Upper lobe of left lung (tissue), 4 donors: ENCODE measurements at regions not wholly inside any gene's neighbourhood (a gene's known extent, or its start where the extent isn't known, plus 50 kb on each side); places are given as distances from the start of the nearest gene placed in this dataset.

Experiments used
- CTCF ChIP-seq, 6 experiments: fragments of 450-650 bp in 4 of 6; fragments of 200-600 bp in 2 of 6; sonication (generic) in 2 of 6; IDR thresholded peaks; one replicate each; pipeline ENCODE4 v1.5.1; 2016 to 2019; ENCODE audit warnings: antibody characterized with exemption in 6 of 6
- EP300 ChIP-seq, 4 donors: sonication (generic); formaldehyde crosslinking; IDR thresholded peaks; one replicate each; pipeline ENCODE4 v1.5.1; 2017; ENCODE audit warnings: antibody characterized with exemption in 4 of 4, control low read depth in 2 of 4
- POLR2A ChIP-seq, 4 donors: fragments of 450-650 bp; IDR thresholded peaks; one replicate each; pipeline ENCODE4 v1.5.1; 2016 to 2017; ENCODE audit warnings: antibody characterized with exemption in 4 of 4, mild to moderate bottlenecking in 2 of 4
- POLR2AphosphoS5 ChIP-seq, 2 donors: sonication (generic); formaldehyde crosslinking; IDR thresholded peaks; one replicate each; pipeline ENCODE4 v1.5.1; 2017; ENCODE audit warnings: antibody characterized with exemption in 2 of 2

GRCh38 chr17:65477600-65477999 is 83.8 kb downstream of the AXIN2 start:
- TF ChIP-seq CTCF (IDR thresholded peaks at IDR 0.05) (no peak), POLR2A (IDR thresholded peaks at IDR 0.05) (no peak), EP300 (IDR thresholded peaks at IDR 0.05) (no peak), POLR2AphosphoS5 (IDR thresholded peaks at IDR 0.05) (no peak)
